ENCODE measurements at regions not wholly inside any gene's neighbourhood (a gene's known extent, or its start where the extent isn't known, plus 50 kb on each side); places are given as distances from the start of the nearest gene placed in this dataset.

- H3K27me3 ChIP-seq (ENCODE audit: control insufficient read depth, insufficient read depth, low read length), result no peaks in the 10 kb centered on the region
- no peak for DNase-seq (ENCODE audit: low read depth)
- no peaks in the 10 kb centered on the region for H3K36me3 ChIP-seq (ENCODE audit: control insufficient read depth, insufficient read depth, low read length)
- H3K4me3 ChIP-seq (ENCODE audit: low read depth, low read length), result no peak overlapping the region
- TF ChIP-seq CTCF (IDR thresholded peaks at IDR 0.05; ENCODE audit: insufficient read depth, low read length, severe bottlenecking), result no peak
- no peak for FAIRE-seq
These were observed 288.3 kb upstream of the NR2F2 start for GRCh38 chr15:96041982-96042733.

GRCh38 chr15:96042734-96043224 lies 287.7 kb upstream of the NR2F2 start:
- Histone ChIP-seq H3K36me3 (ENCODE audit: control insufficient read depth, insufficient read depth, low read length) (no peaks in the 10 kb centered on the region), H3K4me3 (ENCODE audit: low read depth, low read length) (no peak overlapping the region), H3K27me3 (ENCODE audit: control insufficient read depth, insufficient read depth, low read length) (no peaks in the 10 kb centered on the region)
- no peak for FAIRE-seq
- DNase-seq (ENCODE audit: low read depth), result no peak
- TF ChIP-seq CTCF (IDR thresholded peaks at IDR 0.05; ENCODE audit: insufficient read depth, low read length, severe bottlenecking), result no peak

GRCh38 chr15:96043591-96044171 lies 286.8 kb upstream of the NR2F2 start:
- TF ChIP-seq CTCF (IDR thresholded peaks at IDR 0.05; ENCODE audit: insufficient read depth, low read length, severe bottlenecking), result no peak
- no peak for DNase-seq (ENCODE audit: low read depth)
- Histone ChIP-seq H3K4me3 (ENCODE audit: low read depth, low read length) (no peak overlapping the region), H3K36me3 (ENCODE audit: control insufficient read depth, insufficient read depth, low read length) (no peaks in the 10 kb centered on the region), H3K27me3 (ENCODE audit: control insufficient read depth, insufficient read depth, low read length) (no peaks in the 10 kb centered on the region)
- FAIRE-seq, result no peak

- H3K36me3 ChIP-seq (ENCODE audit: control insufficient read depth, insufficient read depth, low read length), result no peaks in the 10 kb centered on the region
- no peak overlapping the region for H3K4me3 ChIP-seq (ENCODE audit: low read depth, low read length)
- no peak for TF ChIP-seq CTCF (IDR thresholded peaks at IDR 0.05; ENCODE audit: insufficient read depth, low read length, severe bottlenecking)
- H3K27me3 ChIP-seq (ENCODE audit: control insufficient read depth, insufficient read depth, low read length), result no peaks in the 10 kb centered on the region
- FAIRE-seq, result no peak
- DNase-seq (ENCODE audit: low read depth), result no peak
These were observed 283.8 kb upstream of the NR2F2 start for GRCh38 chr15:96046620-96047240.

GRCh38 chr15:96047255-96047931 lies 283.1 kb upstream of the NR2F2 start:
- TF ChIP-seq CTCF (IDR thresholded peaks at IDR 0.05; ENCODE audit: insufficient read depth, low read length, severe bottlenecking), result no peak
- DNase-seq (ENCODE audit: low read depth), result peak; percentile 41
- FAIRE-seq, result no peak

More at GRCh38 chr15:96047255-96047931, 283.1 kb upstream of the NR2F2 start:
- H3K4me3 ChIP-seq (ENCODE audit: low read depth, low read length), result no peak overlapping the region
- H3K27me3 ChIP-seq (ENCODE audit: control insufficient read depth, insufficient read depth, low read length), result no peaks in the 10 kb centered on the region
- no peaks in the 10 kb centered on the region for H3K36me3 ChIP-seq (ENCODE audit: control insufficient read depth, insufficient read depth, low read length)
